ENCODE measurements at regions not wholly inside any gene's neighbourhood (a gene's known extent, or its start where the extent isn't known, plus 50 kb on each side); places are given as distances from the start of the nearest gene placed in this dataset.

- no peak overlapping the region for H3K27ac ChIP-seq (ENCODE audit: low read depth, low read length)
- H3K27me3 ChIP-seq (ENCODE audit: insufficient read depth, low read length), result no peaks in the 10 kb centered on the region
- no peak for TF ChIP-seq TCF7L2 (IDR thresholded peaks at IDR 0.05; ENCODE audit: borderline replicate concordance, extremely low read depth, insufficient read depth, insufficient read length)
- TF ChIP-seq FOSL1 (IDR thresholded peaks at IDR 0.05; ENCODE audit: low read depth), result no peak
- TF ChIP-seq ZNF274 (IDR thresholded peaks at IDR 0.05; ENCODE audit: low read depth, low read length), result no peak
- TF ChIP-seq, protein P1, sequence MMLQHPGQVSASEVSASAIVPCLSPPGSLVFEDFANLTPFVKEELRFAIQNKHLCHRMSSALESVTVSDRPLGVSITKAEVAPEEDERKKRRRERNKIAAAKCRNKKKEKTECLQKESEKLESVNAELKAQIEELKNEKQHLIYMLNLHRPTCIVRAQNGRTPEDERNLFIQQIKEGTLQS (IDR thresholded peaks at IDR 0.05), result no peak
- no peak for TF ChIP-seq MAX (IDR thresholded peaks at IDR 0.05)
- TF ChIP-seq SP1 (IDR thresholded peaks at IDR 0.05; ENCODE audit: low read depth), result no peak
- no peak for TF ChIP-seq JUND (IDR thresholded peaks at IDR 0.05)
- no peak for TF ChIP-seq SIN3A (IDR thresholded peaks at IDR 0.05; ENCODE audit: low read depth)
- no peak for TF ChIP-seq CEBPB (IDR thresholded peaks at IDR 0.05; ENCODE audit: low read depth)
- TF ChIP-seq YY1 (IDR thresholded peaks at IDR 0.05; ENCODE audit: extremely low read depth, insufficient replicate concordance, low read depth, low read length), result no peak
- ChIA-PET POLR2A (no interaction called here), CTCF (no interaction called here), RAD21 (ENCODE audit: low non-redundant PET in 1 of 2, low total read pairs in 2 of 2, uncharacterized antibody in 2 of 2, unreplicated experiment in 2 of 2) (no interaction called here)
- H3K36me3 ChIP-seq (ENCODE audit: control insufficient read depth in 1 of 2, insufficient read depth in 2 of 2, low read length in 2 of 2), result no peaks in the 10 kb centered on the region
- intact Hi-C loops (cut with micrococcal nuclease), result no loop called here
- H2AFZ ChIP-seq (ENCODE audit: low read depth, low read length, poor library complexity, severe bottlenecking), result no peak overlapping the region
- H4K20me1 ChIP-seq (ENCODE audit: insufficient read depth), result no peaks in the 10 kb centered on the region
- no peak overlapping the region for H3K4me3 ChIP-seq (replicated peaks in 1 of 2; ENCODE audit: low read depth in 1 of 2, low read length in 2 of 2)
- peaks cover 7 to 9% of the 10 kb centered on the region in 2 experiments; a peak in 2 of 4 replicates for H3K4me1 ChIP-seq (ENCODE audit: control insufficient read depth in 1 of 2, insufficient read depth in 2 of 2, low read length in 2 of 2)
- H3K4me2 ChIP-seq (ENCODE audit: low read length), result no peak overlapping the region
- H3K9me2 ChIP-seq (ENCODE audit: insufficient read depth), result no peaks in the 10 kb centered on the region
- no TSS peak for BruUV-seq (replicated peaks)
- H3K79me2 ChIP-seq (ENCODE audit: insufficient read depth, low read length), result no peaks in the 10 kb centered on the region
- DNase-seq (ENCODE audit: low read depth, low spot score) (no peak), ATAC-seq (no peak)
- H3K9ac ChIP-seq (ENCODE audit: low read length), result no peak overlapping the region
- no peaks in the 10 kb centered on the region for H3K9me3 ChIP-seq (ENCODE audit: control insufficient read depth in 1 of 2, insufficient read depth in 1 of 2, low read depth in 1 of 2, low read length in 2 of 2)
Measured at GRCh38 chr4:177509226-177509745, 67.0 kb upstream of the AGA start.

DNA sequence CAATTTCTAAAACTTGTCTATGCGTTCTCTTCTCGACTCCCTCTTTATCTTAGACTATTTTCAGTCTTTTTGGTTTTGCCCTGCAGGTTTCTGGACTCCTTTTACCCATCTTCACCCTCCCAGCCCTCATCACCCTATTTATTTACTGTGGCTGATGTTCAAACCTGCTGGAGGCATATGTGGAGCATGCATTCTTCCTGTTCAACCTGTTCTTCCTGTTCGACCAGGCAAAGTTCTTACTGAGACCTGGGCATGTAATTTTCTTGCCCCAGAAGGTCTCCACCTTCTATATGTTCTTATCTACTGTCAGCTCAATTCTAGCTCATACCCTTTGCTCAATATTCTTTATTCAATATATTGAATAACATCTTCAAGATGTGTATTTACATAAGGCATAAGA lies 69.4 kb upstream of the AGA start:
- RAD21 ChIA-PET (ENCODE audit: low non-redundant PET in 1 of 2, low total read pairs in 2 of 2, uncharacterized antibody in 2 of 2, unreplicated experiment in 2 of 2), result no interaction called here
- no peak overlapping the region for H3K4me3 ChIP-seq (replicated peaks in 1 of 2; ENCODE audit: low read depth in 1 of 2, low read length in 2 of 2)
- no peak overlapping the region for H3K27ac ChIP-seq (ENCODE audit: low read depth, low read length)
- CTCF ChIA-PET, result no interaction called here
- POLR2A ChIA-PET, result no interaction called here
- DNase-seq (ENCODE audit: low read depth, low spot score) (peak; percentile 27), ATAC-seq (no peak; the same call in 1 of the 2 replicates)
- no peak overlapping the region for H3K9ac ChIP-seq (ENCODE audit: low read length)
- no peaks in the 10 kb centered on the region for H3K79me2 ChIP-seq (ENCODE audit: insufficient read depth, low read length)
- no peaks in the 10 kb centered on the region for H3K36me3 ChIP-seq (ENCODE audit: control insufficient read depth in 1 of 2, insufficient read depth in 2 of 2, low read length in 2 of 2)
- H3K9me3 ChIP-seq (ENCODE audit: control insufficient read depth in 1 of 2, insufficient read depth in 1 of 2, low read depth in 1 of 2, low read length in 2 of 2), result no peaks in the 10 kb centered on the region
- no peaks in the 10 kb centered on the region for H4K20me1 ChIP-seq (ENCODE audit: insufficient read depth)
- intact Hi-C loops (cut with micrococcal nuclease), result no loop called here
- H3K9me2 ChIP-seq (ENCODE audit: insufficient read depth), result no peaks in the 10 kb centered on the region
- H3K4me1 ChIP-seq (ENCODE audit: control insufficient read depth in 1 of 2, insufficient read depth in 2 of 2, low read length in 2 of 2), result peaks cover 7 to 9% of the 10 kb centered on the region in 2 experiments; a peak in 2 of 4 replicates
- no peaks in the 10 kb centered on the region for H3K27me3 ChIP-seq (ENCODE audit: insufficient read depth, low read length)
- peak overlapping the region; percentile 8 for H2AFZ ChIP-seq (ENCODE audit: low read depth, low read length, poor library complexity, severe bottlenecking)
- no TSS peak for BruUV-seq (replicated peaks)
- H3K4me2 ChIP-seq (ENCODE audit: low read length), result peak overlapping the region; percentile 43
- TF ChIP-seq EZH2 (IDR thresholded peaks at IDR 0.05) (no peak), SP1 (IDR thresholded peaks at IDR 0.05; ENCODE audit: low read depth) (peak; percentile 74), EZH2phosphoT487 (IDR thresholded peaks at IDR 0.05; ENCODE audit: borderline replicate concordance) (no peak), POLR2AphosphoS5 (IDR thresholded peaks at IDR 0.05; ENCODE audit: low read depth, low read length) (no peak), RAD21 (IDR thresholded peaks at IDR 0.05; ENCODE audit: low read depth) (no peak), REST (IDR thresholded peaks at IDR 0.05; ENCODE audit: low read depth) (no peak), ZNF274 (IDR thresholded peaks at IDR 0.05; ENCODE audit: low read depth, low read length) (no peak), SIN3A (IDR thresholded peaks at IDR 0.05; ENCODE audit: low read depth) (no peak), JUND (IDR thresholded peaks at IDR 0.05) (peak; percentile 50), POLR2A (IDR thresholded peaks at IDR 0.05; ENCODE audit: borderline replicate concordance, extremely low read depth, insufficient read depth, insufficient read length) (no peak), SRF (IDR thresholded peaks at IDR 0.05; ENCODE audit: low read depth) (no peak), EGR1 (IDR thresholded peaks at IDR 0.05; ENCODE audit: low read depth) (no peak), TCF7L2 (IDR thresholded peaks at IDR 0.05; ENCODE audit: borderline replicate concordance, extremely low read depth, insufficient read depth, insufficient read length) (no peak)
- TF ChIP-seq, protein P1 (IDR thresholded peaks at IDR 0.05), result no peak

All from HCT116 (cell line).